GM23338 (cell line): ENCODE measurements at regions not wholly inside any gene's neighbourhood (a gene's known extent, or its start where the extent isn't known, plus 50 kb on each side); places are given as distances from the start of the nearest gene placed in this dataset.

Experiments used
- ATAC-seq: fragments of 200-7000 bp; cut with Tn5 transposase; 3 replicates; pipeline ENCODE4 v1.9.1; 2020
- DNase-seq: peaks from one replicate; pipeline ENCODE4 v3.0.0-alpha.2; 2015; ENCODE audit warnings: low spot score
- H2AFZ ChIP-seq: fragments of 200-600 bp; sonication (generic); 2 replicates; pipeline ENCODE4 v1.8.0; 2016; ENCODE audit warnings: antibody characterized with exemption, mild to moderate bottlenecking, moderate library complexity
- H3F3A ChIP-seq: fragments of 200-600 bp; sonication (generic); replicated peaks from 2 replicates; pipeline ENCODE4 v1.8.0; 2017; ENCODE audit warnings: antibody characterized with exemption, mixed run types, low read depth
- H3K27ac ChIP-seq: fragments of 200-600 bp; sonication (generic); 2 replicates; pipeline ENCODE4 v1.6.1; 2016; ENCODE audit warnings: low read depth
- H3K27me3 ChIP-seq: fragments of 200-600 bp; sonication (generic); 2 replicates; pipeline ENCODE4 v1.8.0; 2016; ENCODE audit warnings: mild to moderate bottlenecking, mixed run types, moderate library complexity; ENCODE audit not compliant: insufficient read depth
- H3K36me3 ChIP-seq: fragments of 200-600 bp; sonication (generic); 2 replicates; pipeline ENCODE4 v1.8.0; 2016; ENCODE audit warnings: mild to moderate bottlenecking; ENCODE audit not compliant: insufficient read depth
- H3K4me1 ChIP-seq: fragments of 200-600 bp; sonication (generic); 2 replicates; pipeline ENCODE4 v1.8.0; 2016; ENCODE audit warnings: mild to moderate bottlenecking, moderate library complexity; ENCODE audit not compliant: insufficient read depth
- H3K4me2 ChIP-seq: fragments of 200-600 bp; sonication (generic); 2 replicates; pipeline ENCODE4 v1.7.1; 2017; ENCODE audit warnings: mixed run types
- H3K4me3 ChIP-seq: fragments of 200-600 bp; sonication (generic); 2 replicates; pipeline ENCODE4 v1.6.1; 2016; ENCODE audit warnings: mixed run types
- H3K79me2 ChIP-seq: fragments of 200-600 bp; sonication (generic); replicated peaks from 2 replicates; pipeline ENCODE4 v1.8.0; 2017; ENCODE audit warnings: mild to moderate bottlenecking; ENCODE audit not compliant: insufficient read depth
- H3K9me2 ChIP-seq: fragments of 200-600 bp; sonication (generic); 2 replicates; pipeline ENCODE4 v1.8.0; 2017; ENCODE audit not compliant: insufficient read depth
- H4K20me1 ChIP-seq: fragments of 200-600 bp; sonication (generic); replicated peaks from 2 replicates; pipeline ENCODE4 v1.8.0; 2017; ENCODE audit warnings: mild to moderate bottlenecking; ENCODE audit not compliant: insufficient read depth
- H3K27ac Mint-ChIP-seq: 2 replicates; pipeline ENCODE4 v1.8.0; 2020; ENCODE audit warnings: inconsistent platforms, mild to moderate bottlenecking, moderate library complexity, mixed read lengths
- H3K27me3 Mint-ChIP-seq: 3 replicates; pipeline ENCODE4 v1.8.0; 2022; ENCODE audit warnings: low read depth, mild to moderate bottlenecking, moderate library complexity, mixed read lengths, inconsistent platforms; ENCODE audit not compliant: insufficient read depth, poor library complexity
- H3K36me3 Mint-ChIP-seq: 3 replicates; pipeline ENCODE4 v1.8.0; 2021; ENCODE audit warnings: low read depth, mild to moderate bottlenecking, inconsistent platforms, moderate library complexity, mixed read lengths
- H3K4me1 Mint-ChIP-seq: 3 replicates; pipeline ENCODE4 v1.8.0; 2020; ENCODE audit warnings: mild to moderate bottlenecking, inconsistent platforms, mixed read lengths
- H3K4me3 Mint-ChIP-seq: 3 replicates; pipeline ENCODE4 v1.8.0; 2021; ENCODE audit warnings: moderate library complexity, mild to moderate bottlenecking, inconsistent platforms, mixed read lengths
- H3K9me3 Mint-ChIP-seq: 3 replicates; pipeline ENCODE4 v1.8.0; 2020; ENCODE audit warnings: moderate library complexity, mild to moderate bottlenecking, inconsistent platforms, mixed read lengths
- CREB1 ChIP-seq: fragments of 250-450 bp; sonication (Bioruptor Pico); IDR thresholded peaks from 2 replicates; pipeline ENCODE4 v1.5.0; 2020; ENCODE audit warnings: low read depth, mild to moderate bottlenecking, moderate library complexity
- EZH2 ChIP-seq: fragments of 200-600 bp; sonication (generic); IDR thresholded peaks from one replicate; pipeline ENCODE4 v1.8.0; 2017; ENCODE audit warnings: antibody characterized with exemption, mild to moderate bottlenecking, low read depth; ENCODE audit not compliant: unreplicated experiment
- EZH2phosphoT487 ChIP-seq: fragments of 200-600 bp; sonication (generic); IDR thresholded peaks from one replicate; pipeline ENCODE4 v1.8.1; 2018; ENCODE audit warnings: antibody characterized with exemption; ENCODE audit not compliant: unreplicated experiment
- JUNB ChIP-seq: IDR thresholded peaks from one replicate; pipeline ENCODE4 v1.6.1; 2016; ENCODE audit warnings: antibody characterized with exemption; ENCODE audit not compliant: unreplicated experiment
- NANOG ChIP-seq: IDR thresholded peaks from 2 replicates; pipeline ENCODE4 v1.6.1; 2016; ENCODE audit warnings: antibody characterized with exemption, borderline replicate concordance
- POLR2AphosphoS5 ChIP-seq: IDR thresholded peaks from 2 replicates; pipeline ENCODE4 v1.6.1; 2016; ENCODE audit warnings: antibody characterized with exemption, low read depth
- STAT1 ChIP-seq: IDR thresholded peaks from one replicate; pipeline ENCODE4 v1.6.1; 2016; ENCODE audit warnings: antibody characterized with exemption; ENCODE audit not compliant: unreplicated experiment
- ZNF114 ChIP-seq: fragments of 250-450 bp; sonication (Bioruptor Pico); IDR thresholded peaks from 2 replicates; pipeline ENCODE4 v1.5.0; 2020; ENCODE audit warnings: mild to moderate bottlenecking, moderate library complexity
- ZNF331 ChIP-seq: fragments of 250-450 bp; sonication (Bioruptor Pico); IDR thresholded peaks from 2 replicates; pipeline ENCODE4 v1.5.0; 2020; ENCODE audit warnings: low read depth, mild to moderate bottlenecking, moderate library complexity
- TF ChIP-seq, protein P1 (sequence below): IDR thresholded peaks from one replicate; pipeline ENCODE4 v1.6.1; 2018; ENCODE audit warnings: antibody characterized with exemption; ENCODE audit not compliant: unreplicated experiment
- TF ChIP-seq, protein P2 (sequence below): IDR thresholded peaks from 2 replicates; pipeline ENCODE4 v1.6.1; 2016; ENCODE audit warnings: antibody characterized with exemption
- TF ChIP-seq, protein P3 (sequence below): fragments of 250-450 bp; sonication (Bioruptor Pico); IDR thresholded peaks from 2 replicates; pipeline ENCODE4 v1.5.0; 2020; ENCODE audit warnings: mild to moderate bottlenecking, moderate library complexity
- TF ChIP-seq, protein P4 (sequence below), 2 experiments: fragments of 200-600 bp in 1 of 2; sonication (generic) in 1 of 2; conservative IDR thresholded peaks; 2 replicates each; pipeline versions ENCODE4 v1.5.1 to v1.6.1; 2016 to 2017; ENCODE audit warnings: antibody characterized with exemption in 2 of 2, low read depth in 2 of 2, mild to moderate bottlenecking in 2 of 2, moderate library complexity in 1 of 2

DNA sequence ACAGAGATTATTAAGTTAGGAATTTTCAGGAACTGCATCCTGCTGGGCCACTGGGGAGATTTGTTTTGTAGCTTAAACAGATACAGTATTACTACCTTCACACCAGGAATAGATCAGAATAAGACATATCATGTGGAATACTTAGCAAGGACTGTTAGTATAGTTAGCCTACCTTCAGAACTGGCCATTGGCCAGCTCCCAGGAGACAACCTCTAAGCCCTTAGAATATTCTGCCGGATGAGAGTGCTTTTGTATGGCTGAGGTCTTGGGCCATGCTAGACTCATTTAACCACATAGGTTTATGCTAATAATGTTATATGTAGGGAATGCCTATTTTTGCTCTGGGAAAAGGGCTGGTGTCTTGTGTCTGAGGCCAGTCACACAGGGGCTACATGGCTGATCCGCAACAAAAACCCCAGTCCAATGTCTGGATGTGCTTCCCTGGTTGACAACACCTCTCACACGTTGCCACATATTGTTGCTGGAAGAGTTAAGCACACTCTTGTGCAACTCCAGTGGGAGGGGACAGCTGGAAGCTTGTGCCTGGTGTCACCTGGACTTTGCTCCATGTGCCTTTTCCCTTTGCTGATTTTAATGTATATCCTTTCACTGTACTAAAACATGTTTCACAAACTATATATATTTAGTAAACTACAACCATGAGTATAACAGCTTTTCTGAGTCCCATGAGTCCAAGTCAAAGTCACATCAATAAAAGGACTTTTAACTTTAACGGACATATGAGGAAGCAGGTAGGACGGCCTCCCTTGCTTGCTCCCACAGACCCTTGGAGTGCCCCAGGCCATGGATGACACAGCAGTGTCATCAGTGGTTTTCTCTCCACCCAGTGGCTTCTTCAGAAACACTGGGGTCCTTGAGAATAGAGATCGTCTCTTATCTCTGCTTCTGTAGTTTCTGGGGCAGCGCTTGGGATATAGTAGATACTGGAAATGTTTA, 118.0 kb upstream of the C3orf80 start:
- H3K4me3 Mint-ChIP-seq, result no peak overlapping the region

More for the DNA sequence above, 118.0 kb upstream of the C3orf80 start:
- no peak for TF ChIP-seq EZH2phosphoT487
- TF ChIP-seq ZNF114, result no peak
- no peak for TF ChIP-seq NANOG
- TF ChIP-seq, protein P1, sequence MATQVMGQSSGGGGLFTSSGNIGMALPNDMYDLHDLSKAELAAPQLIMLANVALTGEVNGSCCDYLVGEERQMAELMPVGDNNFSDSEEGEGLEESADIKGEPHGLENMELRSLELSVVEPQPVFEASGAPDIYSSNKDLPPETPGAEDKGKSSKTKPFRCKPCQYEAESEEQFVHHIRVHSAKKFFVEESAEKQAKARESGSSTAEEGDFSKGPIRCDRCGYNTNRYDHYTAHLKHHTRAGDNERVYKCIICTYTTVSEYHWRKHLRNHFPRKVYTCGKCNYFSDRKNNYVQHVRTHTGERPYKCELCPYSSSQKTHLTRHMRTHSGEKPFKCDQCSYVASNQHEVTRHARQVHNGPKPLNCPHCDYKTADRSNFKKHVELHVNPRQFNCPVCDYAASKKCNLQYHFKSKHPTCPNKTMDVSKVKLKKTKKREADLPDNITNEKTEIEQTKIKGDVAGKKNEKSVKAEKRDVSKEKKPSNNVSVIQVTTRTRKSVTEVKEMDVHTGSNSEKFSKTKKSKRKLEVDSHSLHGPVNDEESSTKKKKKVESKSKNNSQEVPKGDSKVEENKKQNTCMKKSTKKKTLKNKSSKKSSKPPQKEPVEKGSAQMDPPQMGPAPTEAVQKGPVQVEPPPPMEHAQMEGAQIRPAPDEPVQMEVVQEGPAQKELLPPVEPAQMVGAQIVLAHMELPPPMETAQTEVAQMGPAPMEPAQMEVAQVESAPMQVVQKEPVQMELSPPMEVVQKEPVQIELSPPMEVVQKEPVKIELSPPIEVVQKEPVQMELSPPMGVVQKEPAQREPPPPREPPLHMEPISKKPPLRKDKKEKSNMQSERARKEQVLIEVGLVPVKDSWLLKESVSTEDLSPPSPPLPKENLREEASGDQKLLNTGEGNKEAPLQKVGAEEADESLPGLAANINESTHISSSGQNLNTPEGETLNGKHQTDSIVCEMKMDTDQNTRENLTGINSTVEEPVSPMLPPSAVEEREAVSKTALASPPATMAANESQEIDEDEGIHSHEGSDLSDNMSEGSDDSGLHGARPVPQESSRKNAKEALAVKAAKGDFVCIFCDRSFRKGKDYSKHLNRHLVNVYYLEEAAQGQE, result no peak
- TF ChIP-seq EZH2, result no peak
- no peak for TF ChIP-seq JUNB
- TF ChIP-seq, protein P2, sequence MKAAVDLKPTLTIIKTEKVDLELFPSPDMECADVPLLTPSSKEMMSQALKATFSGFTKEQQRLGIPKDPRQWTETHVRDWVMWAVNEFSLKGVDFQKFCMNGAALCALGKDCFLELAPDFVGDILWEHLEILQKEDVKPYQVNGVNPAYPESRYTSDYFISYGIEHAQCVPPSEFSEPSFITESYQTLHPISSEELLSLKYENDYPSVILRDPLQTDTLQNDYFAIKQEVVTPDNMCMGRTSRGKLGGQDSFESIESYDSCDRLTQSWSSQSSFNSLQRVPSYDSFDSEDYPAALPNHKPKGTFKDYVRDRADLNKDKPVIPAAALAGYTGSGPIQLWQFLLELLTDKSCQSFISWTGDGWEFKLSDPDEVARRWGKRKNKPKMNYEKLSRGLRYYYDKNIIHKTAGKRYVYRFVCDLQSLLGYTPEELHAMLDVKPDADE, result no peak
- TF ChIP-seq POLR2AphosphoS5, result no peak
- no peak for TF ChIP-seq CREB1 (CRISPR knock-in tag)
- TF ChIP-seq, protein P3, sequence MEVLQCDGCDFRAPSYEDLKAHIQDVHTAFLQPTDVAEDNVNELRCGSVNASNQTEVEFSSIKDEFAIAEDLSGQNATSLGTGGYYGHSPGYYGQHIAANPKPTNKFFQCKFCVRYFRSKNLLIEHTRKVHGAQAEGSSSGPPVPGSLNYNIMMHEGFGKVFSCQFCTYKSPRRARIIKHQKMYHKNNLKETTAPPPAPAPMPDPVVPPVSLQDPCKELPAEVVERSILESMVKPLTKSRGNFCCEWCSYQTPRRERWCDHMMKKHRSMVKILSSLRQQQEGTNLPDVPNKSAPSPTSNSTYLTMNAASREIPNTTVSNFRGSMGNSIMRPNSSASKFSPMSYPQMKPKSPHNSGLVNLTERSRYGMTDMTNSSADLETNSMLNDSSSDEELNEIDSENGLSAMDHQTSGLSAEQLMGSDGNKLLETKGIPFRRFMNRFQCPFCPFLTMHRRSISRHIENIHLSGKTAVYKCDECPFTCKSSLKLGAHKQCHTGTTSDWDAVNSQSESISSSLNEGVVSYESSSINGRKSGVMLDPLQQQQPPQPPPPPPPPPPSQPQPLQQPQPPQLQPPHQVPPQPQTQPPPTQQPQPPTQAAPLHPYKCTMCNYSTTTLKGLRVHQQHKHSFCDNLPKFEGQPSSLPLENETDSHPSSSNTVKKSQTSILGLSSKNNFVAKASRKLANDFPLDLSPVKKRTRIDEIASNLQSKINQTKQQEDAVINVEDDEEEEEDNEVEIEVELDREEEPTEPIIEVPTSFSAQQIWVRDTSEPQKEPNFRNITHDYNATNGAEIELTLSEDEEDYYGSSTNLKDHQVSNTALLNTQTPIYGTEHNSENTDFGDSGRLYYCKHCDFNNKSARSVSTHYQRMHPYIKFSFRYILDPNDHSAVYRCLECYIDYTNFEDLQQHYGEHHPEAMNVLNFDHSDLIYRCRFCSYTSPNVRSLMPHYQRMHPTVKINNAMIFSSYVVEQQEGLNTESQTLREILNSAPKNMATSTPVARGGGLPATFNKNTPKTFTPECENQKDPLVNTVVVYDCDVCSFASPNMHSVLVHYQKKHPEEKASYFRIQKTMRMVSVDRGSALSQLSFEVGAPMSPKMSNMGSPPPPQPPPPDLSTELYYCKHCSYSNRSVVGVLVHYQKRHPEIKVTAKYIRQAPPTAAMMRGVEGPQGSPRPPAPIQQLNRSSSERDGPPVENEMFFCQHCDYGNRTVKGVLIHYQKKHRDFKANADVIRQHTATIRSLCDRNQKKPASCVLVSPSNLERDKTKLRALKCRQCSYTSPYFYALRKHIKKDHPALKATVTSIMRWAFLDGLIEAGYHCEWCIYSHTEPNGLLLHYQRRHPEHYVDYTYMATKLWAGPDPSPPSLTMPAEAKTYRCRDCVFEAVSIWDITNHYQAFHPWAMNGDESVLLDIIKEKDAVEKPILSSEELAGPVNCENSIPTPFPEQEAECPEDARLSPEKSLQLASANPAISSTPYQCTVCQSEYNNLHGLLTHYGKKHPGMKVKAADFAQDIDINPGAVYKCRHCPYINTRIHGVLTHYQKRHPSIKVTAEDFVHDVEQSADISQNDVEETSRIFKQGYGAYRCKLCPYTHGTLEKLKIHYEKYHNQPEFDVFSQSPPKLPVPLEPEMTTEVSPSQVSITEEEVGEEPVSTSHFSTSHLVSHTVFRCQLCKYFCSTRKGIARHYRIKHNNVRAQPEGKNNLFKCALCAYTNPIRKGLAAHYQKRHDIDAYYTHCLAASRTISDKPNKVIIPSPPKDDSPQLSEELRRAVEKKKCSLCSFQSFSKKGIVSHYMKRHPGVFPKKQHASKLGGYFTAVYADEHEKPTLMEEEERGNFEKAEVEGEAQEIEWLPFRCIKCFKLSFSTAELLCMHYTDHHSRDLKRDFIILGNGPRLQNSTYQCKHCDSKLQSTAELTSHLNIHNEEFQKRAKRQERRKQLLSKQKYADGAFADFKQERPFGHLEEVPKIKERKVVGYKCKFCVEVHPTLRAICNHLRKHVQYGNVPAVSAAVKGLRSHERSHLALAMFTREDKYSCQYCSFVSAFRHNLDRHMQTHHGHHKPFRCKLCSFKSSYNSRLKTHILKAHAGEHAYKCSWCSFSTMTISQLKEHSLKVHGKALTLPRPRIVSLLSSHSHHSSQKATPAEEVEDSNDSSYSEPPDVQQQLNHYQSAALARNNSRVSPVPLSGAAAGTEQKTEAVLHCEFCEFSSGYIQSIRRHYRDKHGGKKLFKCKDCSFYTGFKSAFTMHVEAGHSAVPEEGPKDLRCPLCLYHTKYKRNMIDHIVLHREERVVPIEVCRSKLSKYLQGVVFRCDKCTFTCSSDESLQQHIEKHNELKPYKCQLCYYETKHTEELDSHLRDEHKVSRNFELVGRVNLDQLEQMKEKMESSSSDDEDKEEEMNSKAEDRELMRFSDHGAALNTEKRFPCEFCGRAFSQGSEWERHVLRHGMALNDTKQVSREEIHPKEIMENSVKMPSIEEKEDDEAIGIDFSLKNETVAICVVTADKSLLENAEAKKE, result no peak
- TF ChIP-seq STAT1, result no peak
- TF ChIP-seq ZNF331 (CRISPR knock-in tag), result no peak
- TF ChIP-seq, protein P4, sequence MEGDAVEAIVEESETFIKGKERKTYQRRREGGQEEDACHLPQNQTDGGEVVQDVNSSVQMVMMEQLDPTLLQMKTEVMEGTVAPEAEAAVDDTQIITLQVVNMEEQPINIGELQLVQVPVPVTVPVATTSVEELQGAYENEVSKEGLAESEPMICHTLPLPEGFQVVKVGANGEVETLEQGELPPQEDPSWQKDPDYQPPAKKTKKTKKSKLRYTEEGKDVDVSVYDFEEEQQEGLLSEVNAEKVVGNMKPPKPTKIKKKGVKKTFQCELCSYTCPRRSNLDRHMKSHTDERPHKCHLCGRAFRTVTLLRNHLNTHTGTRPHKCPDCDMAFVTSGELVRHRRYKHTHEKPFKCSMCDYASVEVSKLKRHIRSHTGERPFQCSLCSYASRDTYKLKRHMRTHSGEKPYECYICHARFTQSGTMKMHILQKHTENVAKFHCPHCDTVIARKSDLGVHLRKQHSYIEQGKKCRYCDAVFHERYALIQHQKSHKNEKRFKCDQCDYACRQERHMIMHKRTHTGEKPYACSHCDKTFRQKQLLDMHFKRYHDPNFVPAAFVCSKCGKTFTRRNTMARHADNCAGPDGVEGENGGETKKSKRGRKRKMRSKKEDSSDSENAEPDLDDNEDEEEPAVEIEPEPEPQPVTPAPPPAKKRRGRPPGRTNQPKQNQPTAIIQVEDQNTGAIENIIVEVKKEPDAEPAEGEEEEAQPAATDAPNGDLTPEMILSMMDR (conservative IDR thresholded peaks at IDR 0.05; ENCODE audit: low read depth in 2 of 2), result no peak
- no peaks in the 10 kb centered on the region for H3K4me1 ChIP-seq
- DNase-seq, result no peak
- H3K27ac ChIP-seq, result no peak overlapping the region
- ATAC-seq, result no peak
- no peaks in the 10 kb centered on the region for H3K9me2 ChIP-seq
- no peaks in the 10 kb centered on the region for H3K36me3 Mint-ChIP-seq
- no peak overlapping the region for H3K27ac Mint-ChIP-seq
- no peaks in the 10 kb centered on the region for H4K20me1 ChIP-seq
- H3K4me2 ChIP-seq, result no peak overlapping the region
- no peaks in the 10 kb centered on the region for H3K36me3 ChIP-seq
- H3K4me3 ChIP-seq, result no peak overlapping the region
- no peaks in the 10 kb centered on the region for H3K9me3 Mint-ChIP-seq
- no peak overlapping the region for H2AFZ ChIP-seq
- H3K27me3 Mint-ChIP-seq, result peaks cover 2% of the 10 kb centered on the region
- H3K27me3 ChIP-seq, result no peaks in the 10 kb centered on the region
- no peaks in the 10 kb centered on the region for H3F3A ChIP-seq
- H3K4me1 Mint-ChIP-seq, result no peaks in the 10 kb centered on the region
- no peaks in the 10 kb centered on the region for H3K79me2 ChIP-seq
